HUES6 (cell line): ENCODE measurements at regions not wholly inside any gene's neighbourhood (a gene's known extent, or its start where the extent isn't known, plus 50 kb on each side); places are given as distances from the start of the nearest gene placed in this dataset.
"Not testable (repeated sequence)": the region's sequence is repeated elsewhere in the genome, so short reads cannot be mapped to it uniquely, and the experiment has no call there.

ENCODE experiments used
- H3K27ac ChIP-seq: 2 replicates; pipeline ENCODE4 v1.7.0; 2013; ENCODE audit warnings: low read depth, mild to moderate bottlenecking, low read length, inconsistent platforms
- H3K27me3 ChIP-seq: 2 replicates; pipeline ENCODE4 v1.6.1; 2013; ENCODE audit warnings: low read length; ENCODE audit not compliant: control insufficient read depth, insufficient read depth
- H3K36me3 ChIP-seq: 2 replicates; pipeline ENCODE4 v1.6.1; 2013; ENCODE audit warnings: low read length; ENCODE audit not compliant: control insufficient read depth, insufficient read depth
- H3K4me1 ChIP-seq: 2 replicates; pipeline ENCODE4 v1.6.1; 2013; ENCODE audit warnings: low read length; ENCODE audit not compliant: control insufficient read depth, insufficient read depth
- H3K4me3 ChIP-seq: 2 replicates; pipeline ENCODE4 v1.5.1; 2013; ENCODE audit warnings: low read depth, low read length
- H3K9ac ChIP-seq: one replicate; pipeline ENCODE4 v1.6.1; 2013; ENCODE audit warnings: mild to moderate bottlenecking, low read length
- H3K9me3 ChIP-seq: 2 replicates; pipeline ENCODE4 v1.6.1; 2013; ENCODE audit warnings: low read depth, low read length; ENCODE audit not compliant: control insufficient read depth, insufficient read depth

GRCh38 chr3:72628065-72628464 lies 220.2 kb downstream of the SHQ1 start:
- Histone ChIP-seq H3K9me3 (no peaks in the 10 kb centered on the region; the same call in 1 of the 2 replicates), H3K27ac (no peak overlapping the region), H3K27me3 (no peaks in the 10 kb centered on the region), H3K36me3 (no peaks in the 10 kb centered on the region), H3K4me1 (peaks cover 13% of the 10 kb centered on the region), H3K4me3 (no peak overlapping the region), H3K9ac (no peak overlapping the region)

- Histone ChIP-seq H3K27me3 (no peaks in the 10 kb centered on the region), H3K27ac (no peak overlapping the region), H3K4me3 (no peak overlapping the region), H3K9ac (no peak overlapping the region), H3K9me3 (no peaks in the 10 kb centered on the region; the same call in 1 of the 2 replicates), H3K4me1 (peaks cover 13% of the 10 kb centered on the region), H3K36me3 (no peaks in the 10 kb centered on the region)
Observed at GRCh38 chr3:72627271-72627670, 221.0 kb downstream of the SHQ1 start.

- Histone ChIP-seq H3K9me3 (no peaks in the 10 kb centered on the region), H3K27me3 (no peaks in the 10 kb centered on the region), H3K4me1 (peaks cover 13% of the 10 kb centered on the region), H3K9ac (no peak overlapping the region), H3K27ac (no peak overlapping the region), H3K36me3 (no peaks in the 10 kb centered on the region), H3K4me3 (no peak overlapping the region)
Observed at GRCh38 chr3:72625602-72626337, 222.5 kb downstream of the SHQ1 start.

- Histone ChIP-seq H3K27ac (no peak overlapping the region), H3K4me1 (peaks cover 13% of the 10 kb centered on the region), H3K27me3 (no peaks in the 10 kb centered on the region), H3K36me3 (no peaks in the 10 kb centered on the region), H3K9me3 (no peaks in the 10 kb centered on the region), H3K9ac (no peak overlapping the region), H3K4me3 (no peak overlapping the region)
Observed at GRCh38 chr3:72624656-72625055, 223.6 kb downstream of the SHQ1 start.

- Histone ChIP-seq H3K27ac (no peak overlapping the region), H3K4me1 (no peaks in the 10 kb centered on the region; the same call in 1 of the 2 replicates), H3K9me3 (no peaks in the 10 kb centered on the region), H3K36me3 (no peaks in the 10 kb centered on the region), H3K4me3 (no peak overlapping the region), H3K9ac (no peak overlapping the region), H3K27me3 (no peaks in the 10 kb centered on the region)
Observed at GRCh38 chr3:72618739-72619138, 229.5 kb downstream of the SHQ1 start.

- no peak overlapping the region for H3K4me3 ChIP-seq
- no peaks in the 10 kb centered on the region for H3K36me3 ChIP-seq
- H3K27me3 ChIP-seq: no peaks in the 10 kb centered on the region
- H3K9me3 ChIP-seq: no peaks in the 10 kb centered on the region
- no peak overlapping the region for H3K9ac ChIP-seq
- H3K27ac ChIP-seq: no peak overlapping the region
- no peaks in the 10 kb centered on the region; the same call in 1 of the 2 replicates for H3K4me1 ChIP-seq
Observed at GRCh38 chr3:72617424-72618024, 230.7 kb downstream of the SHQ1 start.

- no peak overlapping the region for H3K4me3 ChIP-seq
- no peak overlapping the region for H3K27ac ChIP-seq
- H3K27me3 ChIP-seq: no peaks in the 10 kb centered on the region
- H3K9ac ChIP-seq: no peak overlapping the region
- no peaks in the 10 kb centered on the region for H3K9me3 ChIP-seq
- H3K36me3 ChIP-seq: no peaks in the 10 kb centered on the region
- no peaks in the 10 kb centered on the region; the same call in 1 of the 2 replicates for H3K4me1 ChIP-seq
Observed at GRCh38 chr3:72615776-72616175, 232.5 kb downstream of the SHQ1 start.

GRCh38 chr3:72615182-72615581 lies 233.1 kb downstream of the SHQ1 start:
- H3K4me3 ChIP-seq: no peak overlapping the region
- H3K4me1 ChIP-seq: no peaks in the 10 kb centered on the region; the same call in 1 of the 2 replicates
- no peak overlapping the region for H3K9ac ChIP-seq
- H3K27me3 ChIP-seq: no peaks in the 10 kb centered on the region
- no peak overlapping the region for H3K27ac ChIP-seq
- no peaks in the 10 kb centered on the region for H3K9me3 ChIP-seq
- H3K36me3 ChIP-seq: no peaks in the 10 kb centered on the region

- H3K9ac ChIP-seq: no peak overlapping the region
- no peak overlapping the region for H3K4me3 ChIP-seq
- no peak overlapping the region for H3K27ac ChIP-seq
- H3K36me3 ChIP-seq: no peaks in the 10 kb centered on the region
- H3K27me3 ChIP-seq: no peaks in the 10 kb centered on the region
- H3K9me3 ChIP-seq: no peaks in the 10 kb centered on the region
- H3K4me1 ChIP-seq: no peaks in the 10 kb centered on the region; the same call in 1 of the 2 replicates
Observed at GRCh38 chr3:72614394-72615074, 233.7 kb downstream of the SHQ1 start.

- no peaks in the 10 kb centered on the region for H3K9me3 ChIP-seq
- no peak overlapping the region for H3K9ac ChIP-seq
- H3K27ac ChIP-seq: no peak overlapping the region
- H3K4me1 ChIP-seq: no peaks in the 10 kb centered on the region; the same call in 1 of the 2 replicates
- H3K36me3 ChIP-seq: no peaks in the 10 kb centered on the region
- H3K4me3 ChIP-seq: no peak overlapping the region
- no peaks in the 10 kb centered on the region for H3K27me3 ChIP-seq
Observed at GRCh38 chr3:72613871-72614270, 234.4 kb downstream of the SHQ1 start.

- H3K4me3 ChIP-seq, H3K27me3 ChIP-seq, H3K27ac ChIP-seq, H3K36me3 ChIP-seq, H3K9ac ChIP-seq, H3K4me1 ChIP-seq, H3K9me3 ChIP-seq: not testable (repeated sequence)
Observed at GRCh38 chr3:72609114-72609513, 239.1 kb downstream of the SHQ1 start.
